ENCODE measurements at regions not wholly inside any gene's neighbourhood (a gene's known extent, or its start where the extent isn't known, plus 50 kb on each side); places are given as distances from the start of the nearest gene placed in this dataset.

GRCh38 chr4:122309988-122310626 is 68.7 kb upstream of the ADAD1 start:
- no peak for DNase-seq

- no peak for DNase-seq
Observed at GRCh38 chr4:122313006-122313646, 65.7 kb upstream of the ADAD1 start.

GRCh38 chr4:122326908-122327307 is 51.9 kb upstream of the ADAD1 start:
- DNase-seq, result no peak

- no peak for DNase-seq
Observed at GRCh38 chr4:122328893-122329292, 49.9 kb upstream of the ADAD1 start.

Data from NCI-H345 (cell line).